GM19468 (cell line): ENCODE measurements at regions not wholly inside any gene's neighbourhood (a gene's known extent, or its start where the extent isn't known, plus 50 kb on each side); places are given as distances from the start of the nearest gene placed in this dataset.

ENCODE experiments used
- ATAC-seq: cut with Tn5 transposase; IDR thresholded peaks from one replicate; pipeline ENCODE4 v1.9.1; 2021; ENCODE audit warnings: mild to moderate bottlenecking, moderate library complexity, moderate number of reproducible peaks; ENCODE audit not compliant: unreplicated experiment; ENCODE audit errors: extremely low read depth

GRCh38 chr9:75395336-75395735, 307.0 kb downstream of the OSTF1 start:
- ATAC-seq: no peak

DNA sequence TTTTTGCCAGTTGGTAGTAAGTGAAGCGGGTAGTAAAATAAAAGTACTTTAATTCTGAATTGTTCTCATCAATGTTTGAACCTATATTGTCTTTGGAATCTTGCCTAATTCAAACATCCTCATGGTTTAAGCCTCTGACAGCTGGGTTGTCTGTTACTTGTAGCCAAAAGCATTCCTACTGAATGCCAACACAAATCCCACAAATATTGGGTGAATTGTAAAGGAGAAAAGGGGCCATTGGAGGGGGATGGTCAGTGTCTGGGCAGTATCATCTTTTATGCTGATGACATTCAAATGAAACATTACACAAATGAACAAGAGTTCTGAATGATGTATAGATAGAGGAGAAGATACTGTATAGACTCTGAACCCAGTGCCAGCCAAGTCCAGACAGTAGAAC, 309.5 kb downstream of the OSTF1 start:
- no peak for ATAC-seq

DNA sequence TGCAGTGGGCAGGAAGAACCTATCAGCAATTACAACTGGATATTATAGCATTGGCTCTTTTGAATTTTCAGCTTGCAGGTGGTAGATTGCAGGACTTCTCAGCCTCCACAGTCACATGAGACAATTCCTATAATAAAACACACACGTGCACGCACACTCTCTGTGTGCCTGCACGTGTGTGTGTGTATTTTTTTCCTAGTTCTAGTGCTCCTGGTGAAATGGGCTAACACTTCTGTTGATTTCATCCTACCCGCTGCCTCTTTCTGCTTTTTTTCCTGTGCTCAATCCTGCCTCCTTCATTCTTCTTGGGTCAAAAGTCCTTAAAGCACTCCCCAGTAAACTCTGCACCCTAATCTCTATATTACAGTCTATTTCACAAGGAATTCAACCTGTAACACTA, 320.1 kb downstream of the OSTF1 start:
- no peak for ATAC-seq

DNA sequence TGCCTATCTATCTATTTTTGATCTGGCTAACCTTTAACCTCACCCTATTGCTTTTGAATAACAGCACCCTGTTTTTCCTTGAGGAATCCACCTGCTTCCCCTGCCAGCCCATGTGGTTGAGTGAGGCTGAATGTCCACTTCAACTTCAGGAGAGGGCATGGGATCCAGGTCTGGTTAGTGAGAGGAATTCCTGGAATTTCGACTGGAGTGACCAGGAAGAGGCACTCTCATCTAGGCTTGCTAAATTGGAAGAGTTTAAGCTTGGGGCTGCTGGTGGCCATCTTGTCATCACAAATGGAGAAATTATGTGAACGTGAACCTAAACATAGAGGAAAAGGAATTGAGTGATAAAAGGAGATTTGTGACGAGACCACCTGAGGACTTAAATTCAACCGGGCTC, 322.1 kb downstream of the OSTF1 start:
- no peak for ATAC-seq

DNA sequence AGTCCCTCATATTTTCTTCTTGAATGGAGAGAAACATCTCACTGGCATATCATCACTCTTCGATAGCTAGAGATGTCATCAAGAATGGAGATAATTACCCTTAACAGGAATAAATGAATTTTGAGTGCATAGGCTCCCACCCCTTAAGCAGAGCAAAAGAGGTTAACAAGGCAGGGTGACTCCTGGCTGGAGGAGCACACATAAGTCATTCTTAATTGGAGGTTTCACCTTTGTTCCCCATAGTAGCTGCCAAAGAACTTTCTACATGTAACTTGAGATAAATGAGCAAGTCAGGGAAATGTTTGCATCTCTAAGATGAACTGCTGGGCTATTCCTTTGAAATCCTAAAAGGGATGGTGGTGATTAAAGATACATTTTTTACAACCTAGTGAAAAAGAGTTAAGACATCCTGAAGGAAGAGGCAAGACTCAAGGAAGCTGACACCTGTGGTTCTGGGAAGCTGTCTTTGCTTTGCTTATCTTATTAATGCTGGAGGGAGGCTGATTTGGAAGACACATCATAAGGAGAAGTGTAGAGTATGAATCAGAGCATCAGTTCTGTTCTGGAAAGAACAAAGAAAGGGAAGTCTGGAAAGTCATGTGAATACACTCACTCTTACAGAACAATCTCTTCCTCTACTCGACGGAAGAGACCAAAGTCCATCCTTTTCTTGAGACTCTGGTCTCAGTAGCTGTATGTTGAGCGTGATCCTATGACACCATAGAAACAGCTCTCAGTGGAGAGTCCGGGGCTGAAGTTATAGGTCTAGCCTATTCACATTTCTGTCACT, 326.3 kb downstream of the OSTF1 start:
- ATAC-seq: no peak

GRCh38 chr9:75417471-75417870, 329.2 kb downstream of the OSTF1 start:
- no peak for ATAC-seq

DNA sequence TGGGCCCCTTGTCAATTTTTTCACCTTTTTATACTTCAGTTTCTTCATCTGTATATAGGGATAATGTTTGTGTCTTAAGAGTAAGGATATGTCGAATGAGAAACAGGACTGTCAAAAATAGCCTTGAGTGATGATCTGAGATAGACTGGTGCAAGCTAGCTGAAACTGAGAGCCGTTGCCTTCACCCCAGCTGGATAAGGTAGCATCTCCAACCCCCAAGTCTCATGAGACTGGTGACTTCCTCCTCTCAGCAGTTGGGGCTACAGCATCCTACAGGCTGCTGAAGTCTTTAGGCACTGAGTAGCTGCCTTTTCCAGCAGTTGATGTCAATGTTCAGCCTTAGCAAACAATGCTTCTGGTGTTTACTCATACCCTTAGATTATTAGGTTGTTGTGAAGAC, 330.2 kb downstream of the OSTF1 start:
- ATAC-seq: no peak

GRCh38 chr9:75422944-75423522, 334.7 kb downstream of the OSTF1 start:
- ATAC-seq: no peak

- ATAC-seq: no peak
Measured at GRCh38 chr9:75429531-75430475, 341.5 kb downstream of the OSTF1 start.

DNA sequence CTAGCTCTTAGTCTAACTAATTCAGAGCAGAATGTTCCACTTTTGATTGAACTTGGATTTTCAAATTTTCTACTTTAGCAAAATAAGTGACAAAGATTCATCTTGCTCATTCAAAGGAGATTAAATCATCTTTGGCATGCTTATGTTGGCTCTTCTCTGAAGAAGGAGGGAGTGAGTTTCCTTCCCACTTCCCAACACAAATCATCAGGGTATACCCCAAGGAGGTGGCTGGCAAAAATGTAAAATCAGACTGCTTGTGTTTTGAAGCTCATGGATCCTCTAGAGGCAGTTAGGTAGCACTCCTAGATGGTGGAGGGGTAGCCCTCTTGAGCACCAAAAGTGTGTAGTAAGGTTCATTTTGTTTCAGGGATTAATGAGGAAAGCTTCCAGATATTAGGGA, 343.1 kb downstream of the OSTF1 start:
- no peak for ATAC-seq

DNA sequence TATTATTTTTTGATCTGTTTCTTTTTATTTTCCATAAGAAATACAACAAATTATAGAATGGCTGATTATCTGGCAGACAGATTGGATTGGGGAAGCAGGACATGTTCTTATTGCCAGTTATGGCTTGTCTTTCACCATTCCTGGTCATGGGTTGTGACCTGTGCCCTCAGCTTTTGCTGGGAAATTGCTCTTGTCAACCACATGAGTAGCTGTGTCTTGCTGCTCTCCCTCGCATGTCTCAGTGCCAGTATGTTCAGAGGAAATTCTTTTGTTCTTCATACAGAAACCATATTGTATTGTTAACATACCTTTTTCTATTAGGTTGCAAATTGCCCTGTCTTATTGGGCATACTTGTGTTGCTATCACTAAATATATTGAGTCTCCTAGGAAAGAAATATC, 344.1 kb downstream of the OSTF1 start:
- no peak for ATAC-seq

DNA sequence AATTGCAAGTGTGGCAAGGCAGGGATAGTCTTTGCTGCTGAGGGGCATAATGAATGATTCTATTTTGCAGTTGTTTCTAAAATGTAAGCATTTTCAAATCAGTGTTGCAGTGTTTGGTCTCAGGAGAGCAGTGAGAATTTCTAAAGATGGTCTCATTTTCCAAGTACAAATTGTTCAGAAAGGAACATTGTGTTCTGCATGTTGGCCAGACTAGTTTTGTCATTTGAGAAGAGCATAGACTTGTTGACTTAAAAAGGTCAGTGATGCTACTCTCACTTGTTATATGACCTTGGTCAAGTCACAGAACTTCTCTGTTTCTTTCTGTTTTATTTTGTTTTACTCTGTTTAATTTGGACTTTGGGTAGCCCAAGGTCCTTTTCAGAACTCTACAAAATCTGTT, 344.6 kb downstream of the OSTF1 start:
- no peak for ATAC-seq

DNA sequence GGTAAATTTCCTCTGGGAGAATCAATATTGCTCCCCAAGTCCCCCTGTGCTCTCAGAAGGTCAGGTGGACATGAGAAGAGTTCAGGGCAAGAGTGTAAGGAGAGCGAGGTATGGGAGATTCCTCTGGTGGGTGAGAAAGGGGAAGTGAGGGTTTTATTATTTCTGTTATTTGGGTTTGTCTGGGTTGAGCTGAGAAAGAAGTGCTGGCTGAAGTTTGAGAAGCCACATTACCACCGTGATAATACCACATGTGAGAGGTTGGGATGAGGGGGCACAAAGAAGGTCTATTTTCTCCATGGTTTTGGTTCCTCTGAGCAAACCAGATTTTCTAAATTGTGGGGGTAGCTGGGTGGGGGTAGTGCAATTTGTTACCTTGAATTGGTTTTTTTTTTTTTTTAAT, 350.4 kb downstream of the OSTF1 start:
- no peak for ATAC-seq

- no peak for ATAC-seq
Measured at GRCh38 chr9:75440914-75441313, 352.6 kb downstream of the OSTF1 start.

- no peak for ATAC-seq
Measured at GRCh38 chr9:75445144-75445543, 356.8 kb downstream of the OSTF1 start.

DNA sequence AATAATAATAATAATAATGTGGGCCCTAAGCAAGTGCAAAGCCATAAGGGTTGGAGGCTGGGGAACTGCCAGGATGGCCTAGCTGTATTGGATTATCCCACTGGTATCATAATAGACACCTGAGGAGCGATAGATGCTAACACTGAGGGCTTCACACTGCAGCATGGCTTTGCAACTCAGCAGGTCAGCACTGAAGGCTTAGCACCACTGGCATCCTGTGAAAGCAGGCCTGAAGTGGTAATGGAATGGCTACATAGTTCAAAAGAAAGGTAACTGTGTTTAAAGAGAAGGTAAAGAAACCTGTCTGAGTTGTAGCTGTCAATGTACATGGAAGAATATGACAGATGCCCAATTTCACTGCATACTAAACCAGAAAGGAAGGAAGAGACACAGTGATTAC, 359.0 kb downstream of the OSTF1 start:
- no peak for ATAC-seq

DNA sequence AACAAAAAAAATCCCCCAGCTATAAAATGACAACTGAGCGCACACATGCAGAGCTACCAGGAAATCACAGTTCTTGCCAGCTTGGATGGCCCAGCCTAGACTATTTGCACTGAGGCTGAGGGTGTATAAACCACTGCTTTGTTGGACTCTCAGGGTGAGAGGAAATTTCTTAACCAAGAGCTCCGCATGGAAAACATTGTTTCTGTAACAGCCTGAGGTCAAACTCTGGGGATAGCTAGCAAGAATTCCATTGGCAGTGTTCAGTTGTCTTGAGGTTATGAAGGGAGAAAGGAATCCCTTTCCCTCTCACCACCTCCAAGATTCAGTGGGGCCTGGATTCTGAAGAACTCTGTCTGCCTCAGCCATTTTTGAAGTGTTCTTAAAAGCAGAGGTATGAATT, 360.0 kb downstream of the OSTF1 start:
- no peak for ATAC-seq

DNA sequence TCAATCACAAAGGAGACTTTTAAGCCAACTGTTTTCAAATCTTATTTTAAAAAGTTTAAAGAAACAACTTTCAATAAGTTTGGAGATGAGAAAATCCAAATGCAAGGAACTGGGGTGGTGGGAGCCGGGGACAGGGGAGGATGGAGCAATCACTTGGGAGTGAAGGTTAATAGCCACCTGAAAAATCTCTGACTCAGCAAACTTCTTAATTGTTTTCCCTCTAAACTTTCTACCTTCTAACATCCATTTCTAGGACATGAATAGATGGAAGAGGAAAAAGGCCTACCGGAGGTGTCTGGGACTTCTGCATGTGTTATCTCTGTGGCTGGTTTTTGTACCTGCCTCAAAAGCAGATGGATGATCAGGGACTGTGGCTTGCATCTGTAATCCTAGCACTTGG, 360.6 kb downstream of the OSTF1 start:
- no peak for ATAC-seq

- no peak for ATAC-seq
Measured at GRCh38 chr9:75451045-75451444, 362.7 kb downstream of the OSTF1 start.

DNA sequence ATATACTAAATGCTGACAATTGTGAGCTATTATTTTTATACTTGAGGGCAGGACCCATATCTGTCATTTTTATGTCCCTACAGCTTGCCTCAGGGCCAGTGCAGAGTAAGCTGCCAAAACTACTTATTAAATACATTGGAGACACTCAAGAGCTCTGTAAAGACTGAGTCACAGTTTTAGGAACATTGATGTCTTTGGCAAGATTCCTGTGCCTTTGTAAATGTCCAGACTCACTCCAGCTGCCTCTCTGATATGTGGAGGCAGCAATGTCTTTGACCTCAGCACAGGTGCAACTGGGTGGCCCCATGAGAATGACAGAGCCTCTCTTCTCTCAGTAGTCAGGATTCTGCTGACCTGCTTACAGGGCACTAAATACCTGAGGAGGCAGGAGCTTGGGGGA, 363.2 kb downstream of the OSTF1 start:
- no peak for ATAC-seq

DNA sequence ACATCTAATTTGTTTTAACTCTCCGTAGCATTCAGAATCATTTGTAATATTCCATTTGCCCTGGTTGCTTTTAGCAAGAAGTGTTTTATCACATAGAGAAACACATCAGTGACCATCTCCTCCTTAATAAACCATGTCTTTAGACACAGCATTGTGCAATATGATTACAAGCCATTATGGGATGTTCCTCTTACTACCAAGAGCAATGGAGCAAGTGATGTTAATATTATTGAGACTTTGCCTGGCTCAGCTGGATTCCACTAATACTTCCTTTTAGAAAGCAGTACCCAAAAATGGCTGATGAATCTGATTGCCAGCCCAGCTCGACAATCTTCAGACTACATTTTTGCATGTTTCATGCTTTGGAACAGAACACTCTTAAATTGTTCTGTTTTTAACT, 364.2 kb downstream of the OSTF1 start:
- ATAC-seq: no peak
